GM12892 (cell line): ENCODE measurements at regions not wholly inside any gene's neighbourhood (a gene's known extent, or its start where the extent isn't known, plus 50 kb on each side); places are given as distances from the start of the nearest gene placed in this dataset.

ENCODE experiments used
- POLR2A ChIP-seq: IDR thresholded peaks from 2 replicates; pipeline ENCODE4 v1.6.1; 2011; ENCODE audit warnings: low read depth, low read length, control low read depth
- POLR2AphosphoS5 ChIP-seq: IDR thresholded peaks from 2 replicates; pipeline ENCODE4 v1.6.1; 2011; ENCODE audit warnings: low read depth, low read length, control low read depth

DNA sequence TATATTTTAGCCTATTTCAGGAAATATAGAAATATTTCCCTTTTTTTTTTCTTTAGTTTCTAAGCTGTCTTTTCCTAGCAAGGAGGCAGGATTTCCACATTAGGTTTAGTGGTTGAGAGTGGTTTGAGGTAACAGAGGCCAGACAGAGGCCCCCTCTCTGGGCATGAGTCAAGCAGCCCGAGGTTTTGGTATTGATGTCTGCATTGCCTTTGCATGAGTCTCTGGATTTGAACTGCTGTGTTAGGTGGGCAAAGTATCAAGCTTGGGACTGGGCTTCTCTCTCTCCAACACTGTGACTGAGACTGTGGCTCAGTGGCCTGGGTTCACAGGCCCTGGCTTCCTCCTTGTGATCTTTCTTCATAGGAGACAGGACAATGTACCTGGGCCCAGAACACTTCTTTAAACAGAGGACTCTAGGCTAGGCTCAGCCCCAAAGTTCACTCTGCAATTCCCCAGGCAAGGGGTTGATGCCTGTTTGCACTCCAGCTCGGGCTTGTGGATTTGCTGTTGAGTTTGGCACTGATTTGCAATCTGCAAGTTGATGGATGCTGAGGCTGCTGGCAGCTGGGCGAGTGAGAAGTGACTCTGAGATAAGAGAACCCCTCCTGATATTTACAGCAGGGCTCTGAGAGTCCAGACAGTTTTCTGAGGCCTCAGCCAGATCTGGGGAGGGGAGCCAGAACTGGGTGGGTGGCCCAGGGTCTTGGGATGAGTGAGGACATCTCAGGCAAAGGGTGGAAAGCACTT, 271.2 kb downstream of the EN1 start:
- TF ChIP-seq POLR2A (no peak), POLR2AphosphoS5 (no peak)
